ENCODE measurements at regions not wholly inside any gene's neighbourhood (a gene's known extent, or its start where the extent isn't known, plus 50 kb on each side); places are given as distances from the start of the nearest gene placed in this dataset.

- H4K5ac ChIP-seq (ENCODE audit: low read depth, low read length): no peak overlapping the region
Measured at GRCh38 chr9:11758016-11758415, 935.2 kb upstream of the TYRP1 start.

More at GRCh38 chr9:11758016-11758415, 935.2 kb upstream of the TYRP1 start:
- POLR2A ChIA-PET (ENCODE audit: unreplicated experiment): no interaction called here
- no peak overlapping the region for H3K18ac ChIP-seq (ENCODE audit: low read depth, low read length)
- H3K4me3 ChIP-seq (ENCODE audit: insufficient read depth, low read depth, low read length): no peak overlapping the region
- no peak overlapping the region for H3K14ac ChIP-seq (replicated peaks; ENCODE audit: low read depth, low read length)
- ATAC-seq (ENCODE audit: low read depth): no peak
- H3K9me1 ChIP-seq (ENCODE audit: insufficient read depth, low read length): no peaks in the 10 kb centered on the region
- CTCF ChIA-PET: no interaction called here
- H2BK120ac ChIP-seq (ENCODE audit: low read depth, low read length): no peak overlapping the region
- no peak overlapping the region for H2AK9ac ChIP-seq (replicated peaks; ENCODE audit: low read depth, low read length, poor library complexity)
- no peaks in the 10 kb centered on the region for H3K79me1 ChIP-seq (ENCODE audit: low read depth in 1 of 2, low read length in 2 of 2)
- no peak overlapping the region for H2AFZ ChIP-seq (replicated peaks; ENCODE audit: low read length, poor library complexity)
- no peak overlapping the region for H4K8ac ChIP-seq (ENCODE audit: low read depth in 2 of 2, low read length in 2 of 2)
- no CpG with 5 or more reads among the region's 3 CpGs for WGBS, 2 experiments (ENCODE audit: extremely low coverage in 2 of 2, insufficient read length in 1 of 2)
- no peaks in the 10 kb centered on the region for H3K36me3 ChIP-seq (ENCODE audit: control insufficient read depth, insufficient read depth, low read length)
- intact Hi-C loops (cut with micrococcal nuclease): no loop called here
- H2BK5ac ChIP-seq (ENCODE audit: low read depth, low read length, poor library complexity, severe bottlenecking): no peak overlapping the region
- no peak overlapping the region for H4K91ac ChIP-seq (ENCODE audit: insufficient read depth, low read depth, low read length)
- in situ Hi-C loops (cut with MboI; ENCODE audit: low sequenced_read_pairs): no loop called here
- BruUV-seq (replicated peaks): no TSS peak
- H3K27me3 ChIP-seq (ENCODE audit: control insufficient read depth, insufficient read depth, low read length): no peaks in the 10 kb centered on the region
- H3K4me1 ChIP-seq (ENCODE audit: control insufficient read depth, insufficient read depth, low read length): no peaks in the 10 kb centered on the region
- TF ChIP-seq MXI1 (IDR thresholded peaks at IDR 0.05; ENCODE audit: borderline replicate concordance, low read depth, low read length): no peak
- no peak for TF ChIP-seq FOS (IDR thresholded peaks at IDR 0.05; ENCODE audit: low read depth, low read length)
- no peak for TF ChIP-seq BHLHE40 (IDR thresholded peaks at IDR 0.05; ENCODE audit: low read depth, low read length)
- no peak for TF ChIP-seq NFE2L2 (IDR thresholded peaks at IDR 0.05; ENCODE audit: low read depth, low read length)
- no peak for TF ChIP-seq RCOR1 (IDR thresholded peaks at IDR 0.05; ENCODE audit: insufficient replicate concordance, low read length)
- no peak for TF ChIP-seq CEBPB (IDR thresholded peaks at IDR 0.05; ENCODE audit: low read depth, low read length)
- TF ChIP-seq SMC3 (IDR thresholded peaks at IDR 0.05; ENCODE audit: low read depth, low read length): no peak
- H4K20me1 ChIP-seq (ENCODE audit: insufficient read depth, low read length): no peaks in the 10 kb centered on the region
- no peak overlapping the region for H2BK15ac ChIP-seq (ENCODE audit: low read depth, low read length)
- dilution Hi-C loops (cut with HindIII; ENCODE audit: low sequenced_read_pairs, unreplicated experiment): no loop called here
- H3K27ac ChIP-seq (ENCODE audit: insufficient read depth, low read length): no peak overlapping the region
- no peak overlapping the region for H2BK20ac ChIP-seq (ENCODE audit: low read depth, low read length)
- no peak overlapping the region for H2AK5ac ChIP-seq (ENCODE audit: low read depth, low read length)
- DNase-seq: no peak
- H3K4me2 ChIP-seq (ENCODE audit: low read depth, low read length): no peak overlapping the region
- H3K4ac ChIP-seq (ENCODE audit: low read depth, low read length): no peak overlapping the region
- H3K23ac ChIP-seq (ENCODE audit: low read depth, low read length): no peak overlapping the region
- H3K56ac ChIP-seq (ENCODE audit: extremely low read depth, insufficient read depth, low read length): no peak overlapping the region
- peaks cover 2% of the 10 kb centered on the region; the same call in 1 of the 2 replicates for H3K9me3 ChIP-seq (ENCODE audit: control insufficient read depth, insufficient read depth, low read length)
- H3K9ac ChIP-seq (ENCODE audit: low read depth, low read length): no peak overlapping the region

Measured in IMR-90 (cell line).